SU-DHL-6 (cell line): ENCODE measurements at regions not wholly inside any gene's neighbourhood (a gene's known extent, or its start where the extent isn't known, plus 50 kb on each side); places are given as distances from the start of the nearest gene placed in this dataset.
A peak's percentile ranks its signal among the peaks of the same experiment; 100 is the strongest.

Experiments used
- H2AFZ ChIP-seq: fragments of 200-600 bp; sonication (generic); 2 replicates; pipeline ENCODE4 v1.6.1; 2014; ENCODE audit warnings: low read depth, mild to moderate bottlenecking, moderate library complexity, mixed read lengths, antibody characterized with exemption, low read length; ENCODE audit not compliant: severe bottlenecking
- H3F3A ChIP-seq: fragments of 200-600 bp; shearing (Covaris generic); 2 replicates; pipeline ENCODE4 v1.6.0; 2016; ENCODE audit warnings: antibody characterized with exemption, mild to moderate bottlenecking; ENCODE audit not compliant: insufficient read depth
- H3K27ac ChIP-seq: fragments of 200-600 bp; sonication (generic); 2 replicates; pipeline ENCODE4 v1.5.1; 2016; ENCODE audit warnings: low read depth, mild to moderate bottlenecking, low read length, moderate library complexity, mixed read lengths
- H3K27me3 ChIP-seq: fragments of 200-600 bp; sonication (generic), shearing (Covaris generic); 2 replicates; pipeline ENCODE4 v1.6.0; 2014; ENCODE audit warnings: mild to moderate bottlenecking, low read length
- H3K36me3 ChIP-seq: fragments of 200-600 bp; sonication (generic); 2 replicates; pipeline ENCODE4 v1.6.1; 2014; ENCODE audit warnings: mild to moderate bottlenecking, low read length, mixed read lengths
- H3K4me2 ChIP-seq: fragments of 300-600, 200-600 bp; shearing (Covaris generic), sonication (generic); 2 replicates; pipeline ENCODE4 v1.6.0; 2014; ENCODE audit warnings: low read length, low read depth, mild to moderate bottlenecking; ENCODE audit not compliant: poor library complexity, severe bottlenecking
- H3K4me3 ChIP-seq: fragments of 200-600 bp; sonication (generic); 2 replicates; pipeline ENCODE4 v1.5.1; 2014; ENCODE audit warnings: antibody characterized with exemption, low read length, mild to moderate bottlenecking, mixed read lengths; ENCODE audit not compliant: insufficient read depth, poor library complexity, severe bottlenecking
- H3K79me2 ChIP-seq: fragments of 200-600 bp; sonication (generic); 2 replicates; pipeline ENCODE4 v1.6.1; 2014; ENCODE audit warnings: mild to moderate bottlenecking, low read length, moderate library complexity; ENCODE audit not compliant: insufficient read depth
- H3K9ac ChIP-seq: fragments of 200-600 bp; sonication (generic); 2 replicates; pipeline ENCODE4 v1.7.0; 2014; ENCODE audit warnings: mild to moderate bottlenecking, low read length
- H3K9me2 ChIP-seq: fragments of 200-600 bp; sonication (generic); replicated peaks from 2 replicates; pipeline ENCODE4 v1.6.1; 2014; ENCODE audit warnings: low read length; ENCODE audit not compliant: insufficient read depth
- H3K9me3 ChIP-seq: fragments of 200-600 bp; sonication (generic); 2 replicates; pipeline ENCODE4 v1.6.1; 2014; ENCODE audit warnings: low read length, mixed read lengths; ENCODE audit not compliant: insufficient read depth
- H4K20me1 ChIP-seq: fragments of 200-600 bp; sonication (generic); 2 replicates; pipeline ENCODE4 v1.6.1; 2014; ENCODE audit warnings: low read depth, mild to moderate bottlenecking, antibody characterized with exemption, low read length, moderate library complexity, mixed read lengths
- CTCF ChIP-seq: fragments of 200-600 bp; sonication (generic); IDR thresholded peaks from one replicate; pipeline ENCODE4 v1.5.1; 2017; ENCODE audit warnings: antibody characterized with exemption, mild to moderate bottlenecking, low read length, moderate library complexity; ENCODE audit not compliant: insufficient read depth, poor library complexity, severe bottlenecking
- EZH2phosphoT487 ChIP-seq: fragments of 200-600 bp; sonication (generic), shearing (Covaris generic); conservative IDR thresholded peaks from 2 replicates; pipeline ENCODE4 v1.6.1; 2018; ENCODE audit warnings: mild to moderate bottlenecking, antibody characterized with exemption, low read length, moderate library complexity, mixed read lengths

GRCh38 chr5:21145376-21145775, 1157.4 kb upstream of the CDH18 start:
- H3K9me2 ChIP-seq = no peaks in the 10 kb centered on the region
- no peaks in the 10 kb centered on the region for H3K36me3 ChIP-seq
- no peaks in the 10 kb centered on the region for H3K79me2 ChIP-seq
- no peak overlapping the region for H3K27ac ChIP-seq
- TF ChIP-seq EZH2phosphoT487 = no peak
- TF ChIP-seq CTCF = no peak
- H3K9ac ChIP-seq = no peak overlapping the region
- no peaks in the 10 kb centered on the region; the same call in 1 of the 2 replicates for H3K9me3 ChIP-seq
- H4K20me1 ChIP-seq = no peaks in the 10 kb centered on the region
- no peaks in the 10 kb centered on the region for H3K27me3 ChIP-seq
- H3F3A ChIP-seq = no peaks in the 10 kb centered on the region
- H2AFZ ChIP-seq = peak overlapping the region; percentile 26
- no peak overlapping the region for H3K4me2 ChIP-seq
- no peak overlapping the region for H3K4me3 ChIP-seq

GRCh38 chr5:21143686-21144085, 1155.7 kb upstream of the CDH18 start:
- Histone ChIP-seq H3K9me2 (no peaks in the 10 kb centered on the region), H2AFZ (no peak overlapping the region), H3K27ac (no peak overlapping the region), H3F3A (no peaks in the 10 kb centered on the region), H3K9me3 (no peaks in the 10 kb centered on the region; the same call in 1 of the 2 replicates), H3K4me3 (no peak overlapping the region), H4K20me1 (no peaks in the 10 kb centered on the region), H3K9ac (no peak overlapping the region), H3K4me2 (no peak overlapping the region), H3K36me3 (no peaks in the 10 kb centered on the region), H3K79me2 (no peaks in the 10 kb centered on the region), H3K27me3 (no peaks in the 10 kb centered on the region)
- TF ChIP-seq EZH2phosphoT487 = no peak
- no peak for TF ChIP-seq CTCF

GRCh38 chr5:21142791-21143190, 1154.8 kb upstream of the CDH18 start:
- no peaks in the 10 kb centered on the region for H3K36me3 ChIP-seq
- no peaks in the 10 kb centered on the region for H3F3A ChIP-seq
- no peaks in the 10 kb centered on the region for H3K9me2 ChIP-seq
- no peaks in the 10 kb centered on the region for H3K9me3 ChIP-seq
- H3K4me3 ChIP-seq = no peak overlapping the region
- no peak overlapping the region for H2AFZ ChIP-seq
- H3K27me3 ChIP-seq = no peaks in the 10 kb centered on the region
- no peak overlapping the region for H3K27ac ChIP-seq
- no peak overlapping the region for H3K4me2 ChIP-seq
- H4K20me1 ChIP-seq = no peaks in the 10 kb centered on the region
- TF ChIP-seq EZH2phosphoT487 (no peak), CTCF (no peak)
- H3K79me2 ChIP-seq = no peaks in the 10 kb centered on the region
- H3K9ac ChIP-seq = no peak overlapping the region
